Astrocyte (in vitro differentiated cells and primary cell): ENCODE measurements at regions not wholly inside any gene's neighbourhood (a gene's known extent, or its start where the extent isn't known, plus 50 kb on each side); places are given as distances from the start of the nearest gene placed in this dataset.

Source experiments
- CTCF ChIP-seq: IDR thresholded peaks from 2 replicates; pipeline ENCODE4 v1.5.1; 2011; ENCODE audit warnings: low read depth, mild to moderate bottlenecking, inconsistent platforms, low read length, moderate library complexity; ENCODE audit not compliant: insufficient read depth
- EZH2 ChIP-seq: IDR thresholded peaks from 2 replicates; pipeline ENCODE4 v1.6.1; 2012; ENCODE audit warnings: mild to moderate bottlenecking, low read length, inconsistent platforms; ENCODE audit not compliant: insufficient read depth

DNA sequence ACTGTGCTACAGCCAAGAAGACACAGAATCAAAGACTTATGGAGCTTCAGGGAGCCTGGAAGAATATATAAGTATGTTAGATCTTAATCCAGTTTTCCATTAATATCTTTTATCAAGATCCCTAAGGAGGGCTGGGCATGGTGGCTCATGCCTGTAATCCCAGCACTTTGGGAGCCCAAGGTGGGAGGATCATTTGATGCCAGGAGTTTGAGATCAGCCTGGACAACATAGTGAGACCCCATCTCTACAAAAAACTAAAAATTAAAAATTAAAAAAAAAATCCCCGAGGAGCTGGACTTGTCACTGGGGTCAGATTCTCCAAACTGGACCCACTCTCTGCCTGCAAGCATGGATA, 113.9 kb upstream of the CDC42BPA start:
- TF ChIP-seq CTCF (no peak), EZH2 (no peak)
